ENCODE measurements at regions not wholly inside any gene's neighbourhood (a gene's known extent, or its start where the extent isn't known, plus 50 kb on each side); places are given as distances from the start of the nearest gene placed in this dataset.

- CTCF ChIA-PET = no interaction called here
- no TSS peak for BruUV-seq (replicated peaks)
- no peaks in the 10 kb centered on the region for H3K27me3 Mint-ChIP-seq (ENCODE audit: insufficient read depth, unreplicated experiment)
- no peak for TF ChIP-seq CTCF (IDR thresholded peaks at IDR 0.05; ENCODE audit: unreplicated experiment)
- peak overlapping the region; percentile 27 for H3K27ac Mint-ChIP-seq (ENCODE audit: low read depth, unreplicated experiment)
- peaks cover 6% of the 10 kb centered on the region for H3K9me3 Mint-ChIP-seq (ENCODE audit: unreplicated experiment)
- no peak overlapping the region for H3K4me3 Mint-ChIP-seq (ENCODE audit: unreplicated experiment)
- peaks cover 7% of the 10 kb centered on the region for H3K36me3 Mint-ChIP-seq (ENCODE audit: insufficient read depth, unreplicated experiment)
- POLR2A ChIA-PET = no interaction called here
- H3K4me1 Mint-ChIP-seq (ENCODE audit: insufficient read depth, unreplicated experiment) = peaks cover 20% of the 10 kb centered on the region
- DNase-seq (ENCODE audit: unreplicated experiment) = no peak
- intact Hi-C loops (cut with micrococcal nuclease) = no loop called here
These were observed 928.0 kb upstream of the SOX9 start for GRCh38 chr17:71192848-71193247.

- H3K4me1 Mint-ChIP-seq (ENCODE audit: insufficient read depth, unreplicated experiment) = no peaks in the 10 kb centered on the region
- H3K27me3 Mint-ChIP-seq (ENCODE audit: insufficient read depth, unreplicated experiment) = no peaks in the 10 kb centered on the region
- H3K4me3 Mint-ChIP-seq (ENCODE audit: unreplicated experiment) = no peak overlapping the region
- H3K9me3 Mint-ChIP-seq (ENCODE audit: unreplicated experiment) = peaks cover 6% of the 10 kb centered on the region
- H3K27ac Mint-ChIP-seq (ENCODE audit: low read depth, unreplicated experiment) = no peak overlapping the region
- no TSS peak for BruUV-seq (replicated peaks)
- CTCF ChIA-PET = interaction anchor here (0.6 to 0.7 kb wide), 2 partner anchors 279 to 1357 kb away, joined by 3 read pairs; no protein-coding TSS in a partner anchor
- intact Hi-C loops (cut with micrococcal nuclease) = no loop called here
- H3K36me3 Mint-ChIP-seq (ENCODE audit: insufficient read depth, unreplicated experiment) = no peaks in the 10 kb centered on the region
- POLR2A ChIA-PET = interaction anchor here (0.7 kb wide), 1 partner anchor 922 kb away, joined by 4 read pairs; no protein-coding TSS in a partner anchor
- no peak for TF ChIP-seq CTCF (IDR thresholded peaks at IDR 0.05; ENCODE audit: unreplicated experiment)
- DNase-seq (ENCODE audit: unreplicated experiment) = no peak
These were observed 920.2 kb upstream of the SOX9 start for GRCh38 chr17:71200597-71200996.

- H3K9me3 Mint-ChIP-seq (ENCODE audit: unreplicated experiment) = peaks cover 1% of the 10 kb centered on the region
- H3K27ac Mint-ChIP-seq (ENCODE audit: low read depth, unreplicated experiment) = no peak overlapping the region
- no TSS peak for BruUV-seq (replicated peaks)
- POLR2A ChIA-PET = no interaction called here
- intact Hi-C loops (cut with micrococcal nuclease) = no loop called here
- no peaks in the 10 kb centered on the region for H3K36me3 Mint-ChIP-seq (ENCODE audit: insufficient read depth, unreplicated experiment)
- CTCF ChIA-PET = no interaction called here
- H3K27me3 Mint-ChIP-seq (ENCODE audit: insufficient read depth, unreplicated experiment) = no peaks in the 10 kb centered on the region
- no peak for DNase-seq (ENCODE audit: unreplicated experiment)
- TF ChIP-seq CTCF (IDR thresholded peaks at IDR 0.05; ENCODE audit: unreplicated experiment) = no peak
- H3K4me1 Mint-ChIP-seq (ENCODE audit: insufficient read depth, unreplicated experiment) = no peaks in the 10 kb centered on the region
- H3K4me3 Mint-ChIP-seq (ENCODE audit: unreplicated experiment) = no peak overlapping the region
These were observed 919.2 kb upstream of the SOX9 start for GRCh38 chr17:71201639-71202038.

GRCh38 chr17:71202449-71202848 lies 918.4 kb upstream of the SOX9 start:
- no peak for DNase-seq (ENCODE audit: unreplicated experiment)
- H3K27me3 Mint-ChIP-seq (ENCODE audit: insufficient read depth, unreplicated experiment) = no peaks in the 10 kb centered on the region
- no peak overlapping the region for H3K4me3 Mint-ChIP-seq (ENCODE audit: unreplicated experiment)
- CTCF ChIA-PET = no interaction called here
- H3K9me3 Mint-ChIP-seq (ENCODE audit: unreplicated experiment) = no peaks in the 10 kb centered on the region
- intact Hi-C loops (cut with micrococcal nuclease) = no loop called here
- H3K4me1 Mint-ChIP-seq (ENCODE audit: insufficient read depth, unreplicated experiment) = peaks cover under 1% of the 10 kb centered on the region
- BruUV-seq (replicated peaks) = no TSS peak
- no peak for TF ChIP-seq CTCF (IDR thresholded peaks at IDR 0.05; ENCODE audit: unreplicated experiment)
- no peak overlapping the region for H3K27ac Mint-ChIP-seq (ENCODE audit: low read depth, unreplicated experiment)
- POLR2A ChIA-PET = no interaction called here
- H3K36me3 Mint-ChIP-seq (ENCODE audit: insufficient read depth, unreplicated experiment) = no peaks in the 10 kb centered on the region

All from MCF 10A (cell line).